ENCODE measurements at regions not wholly inside any gene's neighbourhood (a gene's known extent, or its start where the extent isn't known, plus 50 kb on each side); places are given as distances from the start of the nearest gene placed in this dataset.

- TF ChIP-seq POLR2AphosphoS5 (IDR thresholded peaks at IDR 0.05; ENCODE audit: low read length), result no peak
- TF ChIP-seq NFXL1 (IDR thresholded peaks at IDR 0.05; ENCODE audit: borderline replicate concordance), result no peak
- no peak for TF ChIP-seq CTCF (IDR thresholded peaks at IDR 0.05 in 2 of 3, conservative IDR thresholded peaks at IDR 0.05 in 1 of 3; ENCODE audit: control insufficient read depth in 2 of 3, extremely low read depth in 1 of 3, insufficient read depth in 1 of 3, low read depth in 3 of 3, low read length in 3 of 3)
- TF ChIP-seq ZBTB40 (IDR thresholded peaks at IDR 0.05; ENCODE audit: borderline replicate concordance), result no peak
- TF ChIP-seq CREM (IDR thresholded peaks at IDR 0.05; ENCODE audit: low read depth), result no peak
Observed at GRCh38 chr22:33160525-33160924, 102.3 kb upstream of the SYN3 start.
